Testis (tissue), 2 donors: ENCODE measurements at regions not wholly inside any gene's neighbourhood (a gene's known extent, or its start where the extent isn't known, plus 50 kb on each side); places are given as distances from the start of the nearest gene placed in this dataset.

Experiments
- CTCF ChIP-seq, 3 experiments: fragments of 450-650 bp in 2 of 3; fragments of 200-600 bp in 1 of 3; sonication (generic) in 1 of 3; IDR thresholded peaks; one replicate each; pipeline ENCODE4 v1.5.1; 2016 to 2019; ENCODE audit warnings: antibody characterized with exemption in 3 of 3, mild to moderate bottlenecking in 2 of 3, moderate library complexity in 1 of 3
- POLR2A ChIP-seq: fragments of 450-650 bp; IDR thresholded peaks from one replicate; pipeline ENCODE4 v1.6.1; 2017; ENCODE audit warnings: antibody characterized with exemption, mild to moderate bottlenecking, moderate library complexity

GRCh38 chr3:59446775-59447465 is 397.1 kb upstream of the CFAP20DC start:
- no peak for TF ChIP-seq CTCF (IDR thresholded peaks at IDR 0.05)
- no peak for TF ChIP-seq POLR2A
